Ovary (tissue), 7 donors: ENCODE measurements at regions not wholly inside any gene's neighbourhood (a gene's known extent, or its start where the extent isn't known, plus 50 kb on each side); places are given as distances from the start of the nearest gene placed in this dataset.

Experiments used
- DNase-seq, 5 donors: peaks; one replicate each; pipeline ENCODE4 v3.0.0-alpha.2; 2019 to 2020
- H3K27ac ChIP-seq, 2 donors: fragments of 200-600 bp; one replicate each; pipeline versions ENCODE4 v1.5.1 to v1.8.0; 2019 to 2022
- H3K27me3 ChIP-seq: fragments of 200-600 bp; one replicate; pipeline ENCODE4 v1.8.0; 2022
- H3K36me3 ChIP-seq: fragments of 200-600 bp; sonication (generic); one replicate; pipeline ENCODE4 v1.5.1; 2019
- H3K4me1 ChIP-seq: one replicate; pipeline ENCODE4 v1.8.1; 2013; ENCODE audit warnings: mild to moderate bottlenecking, moderate library complexity; ENCODE audit not compliant: insufficient read depth
- H3K4me3 ChIP-seq: fragments of 200-600 bp; sonication (generic); one replicate; pipeline ENCODE4 v1.5.1; 2017
- H3K9me3 ChIP-seq, 2 donors: fragments of 200-600 bp in 1 of 2; sonication (generic) in 1 of 2; one replicate each; pipeline versions ENCODE4 v1.5.1 to v1.8.1; 2013 to 2019; ENCODE audit warnings: mild to moderate bottlenecking in 1 of 2, moderate library complexity in 1 of 2
- EP300 ChIP-seq: sonication (generic); formaldehyde crosslinking; IDR thresholded peaks from one replicate; pipeline ENCODE4 v1.6.1; 2017; ENCODE audit warnings: antibody characterized with exemption
- POLR2A ChIP-seq: fragments of 450-650 bp; IDR thresholded peaks from one replicate; pipeline ENCODE4 v1.6.1; 2017; ENCODE audit warnings: antibody characterized with exemption, mild to moderate bottlenecking, moderate library complexity
- WGBS, 3 donors: extraction: QIAGEN DNeasy Blood & Tissue Kit in 1 of 3; methylation state at CpG; one replicate each; pipeline versions ENCODE4 v1.1.5 to v1.1.7; 2013 to 2017; 5-methylcytosine and 5-hydroxymethylcytosine counted together
- intact Hi-C, 4 donors: fragments of 100-400 bp; cut with DNase I; formaldehyde crosslinking; loops; one replicate each; pipeline versions ENCODE4 v1.11.0 to v1.15.1; 2022 to 2023
- TF ChIP-seq, protein P1 (sequence below), 3 donors: fragments of 450-650 bp in 2 of 3; fragments of 200-600 bp in 1 of 3; IDR thresholded peaks; one replicate each; pipeline versions ENCODE4 v1.5.1 to v1.8.0; 2016 to 2022; ENCODE audit warnings: antibody characterized with exemption in 3 of 3, mild to moderate bottlenecking in 1 of 3
- donor health status: DM: no; HTN: no; CAD: no; lungs with moderate emphysema.
- donor health status: DM: no; HTN: no; CAD: no.
- donor health status: Bipolar disorder and iron deficiency.
- donor health status: DM: no; HTN: no; CAD: no.
- donor health status: DM: yes; HTN: yes; CAD: no.

DNA sequence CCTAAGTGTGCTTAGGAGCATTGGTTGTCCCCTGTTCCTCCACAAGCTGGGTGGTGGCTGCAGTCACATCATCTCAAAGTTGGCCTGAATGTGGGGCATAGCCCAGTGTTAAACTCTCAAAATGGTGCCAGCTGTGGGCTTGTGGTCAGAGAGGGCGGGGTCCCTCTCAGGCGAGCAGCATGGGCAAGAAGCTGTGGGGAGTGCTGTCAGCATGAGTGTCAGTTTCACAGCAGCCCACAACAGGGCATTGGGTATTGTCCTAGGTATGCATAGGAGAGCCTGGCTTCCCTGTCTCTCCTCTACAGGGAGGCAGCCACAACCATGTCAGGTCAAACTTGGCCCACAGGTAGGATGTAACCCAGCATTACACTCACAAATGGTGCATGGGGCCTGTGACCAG lies 285.6 kb upstream of the THSD7B start:
- intact Hi-C loops, result no loop called here
- Histone ChIP-seq H3K4me3 (no peak overlapping the region), H3K36me3 (no peaks in the 10 kb centered on the region), H3K4me1 (no peaks in the 10 kb centered on the region), H3K27me3 (no peaks in the 10 kb centered on the region), H3K27ac (no peak overlapping the region), H3K9me3 (peaks cover 0 to 3% of the 10 kb centered on the region in 2 donors)
- DNase-seq, result no peak
- no peak for TF ChIP-seq EP300
- TF ChIP-seq, protein P1, sequence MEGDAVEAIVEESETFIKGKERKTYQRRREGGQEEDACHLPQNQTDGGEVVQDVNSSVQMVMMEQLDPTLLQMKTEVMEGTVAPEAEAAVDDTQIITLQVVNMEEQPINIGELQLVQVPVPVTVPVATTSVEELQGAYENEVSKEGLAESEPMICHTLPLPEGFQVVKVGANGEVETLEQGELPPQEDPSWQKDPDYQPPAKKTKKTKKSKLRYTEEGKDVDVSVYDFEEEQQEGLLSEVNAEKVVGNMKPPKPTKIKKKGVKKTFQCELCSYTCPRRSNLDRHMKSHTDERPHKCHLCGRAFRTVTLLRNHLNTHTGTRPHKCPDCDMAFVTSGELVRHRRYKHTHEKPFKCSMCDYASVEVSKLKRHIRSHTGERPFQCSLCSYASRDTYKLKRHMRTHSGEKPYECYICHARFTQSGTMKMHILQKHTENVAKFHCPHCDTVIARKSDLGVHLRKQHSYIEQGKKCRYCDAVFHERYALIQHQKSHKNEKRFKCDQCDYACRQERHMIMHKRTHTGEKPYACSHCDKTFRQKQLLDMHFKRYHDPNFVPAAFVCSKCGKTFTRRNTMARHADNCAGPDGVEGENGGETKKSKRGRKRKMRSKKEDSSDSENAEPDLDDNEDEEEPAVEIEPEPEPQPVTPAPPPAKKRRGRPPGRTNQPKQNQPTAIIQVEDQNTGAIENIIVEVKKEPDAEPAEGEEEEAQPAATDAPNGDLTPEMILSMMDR (IDR thresholded peaks at IDR 0.05), result no peak
- TF ChIP-seq POLR2A, result no peak
- WGBS, 3 donors, result 67 to 85% (median 72%) methylated on average over 2 of the region's 2 CpGs

DNA sequence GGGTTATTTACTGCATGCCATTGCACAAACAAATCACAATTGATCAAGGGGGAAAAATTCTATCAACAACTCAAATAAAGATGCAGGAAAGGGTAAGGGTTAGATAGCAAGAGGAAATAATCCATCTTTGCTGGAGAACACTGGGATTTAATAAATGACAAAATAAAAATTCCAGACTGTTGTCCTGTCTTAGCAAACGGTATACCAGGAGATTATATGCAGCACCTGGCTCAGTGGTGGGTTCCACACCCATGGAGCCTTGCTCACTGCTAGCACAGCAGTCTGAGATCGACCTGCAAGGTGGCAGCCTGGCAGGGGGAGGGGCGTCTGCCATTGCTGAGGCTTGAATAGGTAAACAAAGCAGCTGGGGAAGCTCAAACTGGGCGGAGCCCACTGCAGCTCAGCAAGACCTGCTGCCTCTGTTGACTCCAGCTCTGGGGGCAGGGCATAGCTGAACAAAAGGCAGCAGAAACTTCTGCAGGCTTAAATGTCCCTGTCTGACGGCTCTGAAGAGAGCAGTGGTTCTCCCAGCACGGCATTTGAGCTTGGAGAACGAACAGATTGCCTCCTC lies 296.5 kb upstream of the THSD7B start:
- WGBS, 3 donors, result 60 to 63% (median 61%) methylated on average over 7 of the region's 7 CpGs
- intact Hi-C loops, result no loop called here
- H3K9me3 ChIP-seq, result no peaks in the 10 kb centered on the region
- H3K4me3 ChIP-seq, result no peak overlapping the region
- H3K27ac ChIP-seq, result no peak overlapping the region
- DNase-seq, result no peak
- no peaks in the 10 kb centered on the region for H3K36me3 ChIP-seq
- no peaks in the 10 kb centered on the region for H3K4me1 ChIP-seq
- H3K27me3 ChIP-seq, result no peaks in the 10 kb centered on the region
- TF ChIP-seq EP300, result no peak
- TF ChIP-seq POLR2A, result no peak
- TF ChIP-seq, protein P1 (IDR thresholded peaks at IDR 0.05), result no peak

DNA sequence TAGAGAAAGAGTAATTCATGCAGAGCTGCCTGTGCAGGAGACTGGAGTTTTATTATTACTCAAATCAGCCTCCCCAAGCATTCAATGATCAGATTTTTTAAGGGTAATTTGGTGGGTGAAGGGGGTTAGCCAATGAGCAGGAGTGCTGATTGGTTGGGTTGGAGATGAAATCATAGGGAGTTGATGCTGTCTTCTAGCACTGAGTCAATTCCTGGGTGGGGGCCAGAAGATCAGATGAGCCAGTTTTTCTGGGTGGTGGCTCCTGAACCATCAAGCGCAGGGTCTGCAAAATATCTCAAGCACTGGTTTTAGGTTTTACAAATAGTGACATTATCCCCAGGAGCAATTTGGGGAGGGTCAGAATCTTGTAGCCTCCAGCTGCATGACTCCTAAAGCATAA lies 312.8 kb upstream of the THSD7B start:
- no peak overlapping the region for H3K27ac ChIP-seq
- no peak overlapping the region for H3K4me3 ChIP-seq
- WGBS, 3 donors, result 79 to 89% (median 80%) methylated on average over 1 of the region's 1 CpG
- H3K9me3 ChIP-seq, result no peaks in the 10 kb centered on the region
- no peaks in the 10 kb centered on the region for H3K36me3 ChIP-seq
- no peak for TF ChIP-seq EP300
- TF ChIP-seq, protein P1 (IDR thresholded peaks at IDR 0.05), result no peak
- no peak for TF ChIP-seq POLR2A
- no peak for DNase-seq
- intact Hi-C loops, result no loop called here
- no peaks in the 10 kb centered on the region for H3K4me1 ChIP-seq
- no peaks in the 10 kb centered on the region for H3K27me3 ChIP-seq

DNA sequence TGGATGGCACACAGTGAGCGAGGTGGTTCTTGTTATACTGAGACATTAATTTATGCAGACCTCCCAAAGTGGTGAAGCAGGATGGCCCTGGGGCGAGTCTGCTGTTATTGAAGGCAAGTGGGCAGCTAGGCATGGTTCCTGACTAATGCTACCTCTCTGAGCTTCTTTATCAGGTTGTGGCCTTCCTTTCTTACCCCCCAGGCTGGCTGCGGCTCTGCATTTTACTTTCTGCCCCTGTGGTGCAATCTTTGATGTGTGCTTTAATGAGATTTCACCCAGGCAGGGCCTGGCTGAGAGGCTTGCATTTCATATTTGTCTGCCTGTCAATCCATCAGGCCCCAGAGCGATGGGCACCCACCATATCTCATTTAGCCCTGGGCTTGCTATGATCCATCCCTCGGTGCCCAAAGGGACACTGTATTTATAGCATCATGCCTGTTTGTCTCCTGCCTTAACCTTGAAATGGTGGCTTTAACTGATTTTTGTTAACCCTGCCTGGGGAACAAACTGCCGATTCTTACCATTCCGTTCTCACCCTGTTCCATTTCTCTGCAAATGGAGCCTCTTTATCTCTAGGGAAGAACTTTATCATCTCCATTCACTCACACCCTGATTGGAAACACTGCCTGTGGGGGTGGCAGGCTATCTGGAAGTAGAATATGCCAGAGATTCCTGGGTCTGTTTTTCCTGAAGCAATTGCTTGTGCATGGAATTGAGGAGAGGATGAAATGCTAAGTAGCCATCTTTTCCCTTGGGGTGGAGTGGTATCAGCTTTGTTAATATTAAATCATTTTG lies 316.2 kb upstream of the THSD7B start:
- no peak overlapping the region for H3K4me3 ChIP-seq
- WGBS, 3 donors, result 66 to 83% (median 67%) methylated on average over 7 of the region's 7 CpGs
- TF ChIP-seq POLR2A (no peak), EP300 (no peak)
- TF ChIP-seq, protein P1 (IDR thresholded peaks at IDR 0.05), result no peak
- no peaks in the 10 kb centered on the region for H3K4me1 ChIP-seq
- no peaks in the 10 kb centered on the region for H3K36me3 ChIP-seq
- no peak overlapping the region for H3K27ac ChIP-seq
- intact Hi-C loops, result no loop called here
- H3K9me3 ChIP-seq, result no peaks in the 10 kb centered on the region
- DNase-seq, result no peak
- H3K27me3 ChIP-seq, result no peaks in the 10 kb centered on the region
